GM06990 (cell line): ENCODE measurements at regions not wholly inside any gene's neighbourhood (a gene's known extent, or its start where the extent isn't known, plus 50 kb on each side); places are given as distances from the start of the nearest gene placed in this dataset.

Experiments used
- DNase-seq: peaks from one replicate; pipeline ENCODE4 v3.0.0-alpha.2; 2011; ENCODE audit not compliant: insufficient read length; ENCODE audit errors: extremely low read depth
- H3K27me3 ChIP-seq: replicated peaks from 2 replicates; pipeline ENCODE4 v1.6.0; 2011; ENCODE audit warnings: low read length; ENCODE audit not compliant: control insufficient read depth, insufficient read depth
- H3K36me3 ChIP-seq: 2 replicates; pipeline ENCODE4 v1.5.1; 2011; ENCODE audit warnings: low read length; ENCODE audit not compliant: control insufficient read depth, insufficient read depth
- H3K4me3 ChIP-seq: replicated peaks from 2 replicates; pipeline ENCODE4 v1.5.1; 2011; ENCODE audit warnings: low read depth, mild to moderate bottlenecking, control low read depth, low read length
- TF ChIP-seq, protein P1 (sequence below): IDR thresholded peaks from 2 replicates; pipeline ENCODE4 v1.5.1; 2011; ENCODE audit warnings: low read length, control low read depth, mild to moderate bottlenecking, inconsistent platforms; ENCODE audit not compliant: insufficient read depth, poor library complexity, severe bottlenecking

DNA sequence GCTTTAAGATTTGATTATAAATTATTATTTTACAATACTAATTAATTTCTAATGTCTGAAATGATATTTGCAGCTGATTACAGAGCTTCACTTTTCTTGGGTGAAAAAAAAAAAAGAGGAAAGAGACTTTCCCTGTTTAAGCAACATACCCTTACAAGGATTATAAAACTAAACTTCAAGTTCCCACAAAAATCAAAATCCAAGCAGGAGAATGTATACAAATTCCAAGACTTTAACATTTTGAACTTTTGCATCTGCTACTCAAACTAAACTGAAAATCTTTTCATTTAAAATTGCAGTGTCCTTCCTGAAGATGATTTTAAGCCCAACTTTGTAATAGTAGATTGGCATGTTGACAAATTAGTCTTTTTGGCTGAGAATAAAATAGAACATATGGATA lies 742.4 kb upstream of the INTU start:
- no peak for DNase-seq
- Histone ChIP-seq H3K4me3 (no peak overlapping the region), H3K27me3 (no peaks in the 10 kb centered on the region), H3K36me3 (no peaks in the 10 kb centered on the region)
- TF ChIP-seq, protein P1, sequence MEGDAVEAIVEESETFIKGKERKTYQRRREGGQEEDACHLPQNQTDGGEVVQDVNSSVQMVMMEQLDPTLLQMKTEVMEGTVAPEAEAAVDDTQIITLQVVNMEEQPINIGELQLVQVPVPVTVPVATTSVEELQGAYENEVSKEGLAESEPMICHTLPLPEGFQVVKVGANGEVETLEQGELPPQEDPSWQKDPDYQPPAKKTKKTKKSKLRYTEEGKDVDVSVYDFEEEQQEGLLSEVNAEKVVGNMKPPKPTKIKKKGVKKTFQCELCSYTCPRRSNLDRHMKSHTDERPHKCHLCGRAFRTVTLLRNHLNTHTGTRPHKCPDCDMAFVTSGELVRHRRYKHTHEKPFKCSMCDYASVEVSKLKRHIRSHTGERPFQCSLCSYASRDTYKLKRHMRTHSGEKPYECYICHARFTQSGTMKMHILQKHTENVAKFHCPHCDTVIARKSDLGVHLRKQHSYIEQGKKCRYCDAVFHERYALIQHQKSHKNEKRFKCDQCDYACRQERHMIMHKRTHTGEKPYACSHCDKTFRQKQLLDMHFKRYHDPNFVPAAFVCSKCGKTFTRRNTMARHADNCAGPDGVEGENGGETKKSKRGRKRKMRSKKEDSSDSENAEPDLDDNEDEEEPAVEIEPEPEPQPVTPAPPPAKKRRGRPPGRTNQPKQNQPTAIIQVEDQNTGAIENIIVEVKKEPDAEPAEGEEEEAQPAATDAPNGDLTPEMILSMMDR: no peak

DNA sequence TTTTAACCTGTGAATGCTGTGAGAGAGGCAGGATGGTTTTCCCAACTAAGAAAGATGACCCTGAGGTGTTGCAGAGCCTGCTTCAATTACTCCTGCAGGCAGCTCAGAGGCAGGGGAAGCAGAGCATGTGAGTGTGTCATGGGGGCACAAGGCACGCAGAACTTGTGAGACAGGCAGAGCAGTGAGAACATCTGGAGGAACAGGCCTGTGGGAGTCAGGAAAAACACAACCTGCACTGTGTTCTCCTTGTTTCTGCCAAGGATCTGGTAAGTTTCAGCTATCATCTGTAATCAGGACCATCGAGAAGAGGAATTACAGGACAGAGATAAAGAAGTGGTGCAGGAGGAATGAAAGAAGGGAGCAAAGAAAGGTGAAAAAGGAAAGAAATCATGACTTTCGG lies 741.8 kb upstream of the INTU start:
- no peak for DNase-seq
- TF ChIP-seq, protein P1: no peak
- H3K36me3 ChIP-seq: no peaks in the 10 kb centered on the region

DNA sequence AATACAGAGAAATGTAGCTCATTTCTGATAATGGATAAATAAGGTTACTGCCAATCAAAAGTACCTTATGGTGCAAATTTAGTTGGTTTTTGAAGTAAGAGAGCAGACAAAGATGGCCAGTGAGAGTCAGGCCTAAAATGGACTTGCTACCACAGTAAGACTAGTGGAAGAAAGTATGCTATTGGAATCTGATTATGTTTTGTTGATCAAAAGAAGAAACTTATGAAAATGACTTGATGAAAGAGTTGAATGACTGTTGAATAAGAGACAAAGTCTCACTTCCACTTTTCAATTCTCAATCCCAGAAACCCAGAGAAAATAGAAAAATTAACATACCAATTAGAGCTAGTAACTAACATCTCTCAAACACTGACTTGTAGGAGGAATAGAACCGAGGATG lies 737.8 kb upstream of the INTU start:
- no peak for DNase-seq
- TF ChIP-seq, protein P1: no peak
- Histone ChIP-seq H3K36me3 (no peaks in the 10 kb centered on the region), H3K4me3 (no peak overlapping the region), H3K27me3 (no peaks in the 10 kb centered on the region)

More for the DNA sequence above, 741.8 kb upstream of the INTU start:
- Histone ChIP-seq H3K27me3 (no peaks in the 10 kb centered on the region), H3K4me3 (no peak overlapping the region)

DNA sequence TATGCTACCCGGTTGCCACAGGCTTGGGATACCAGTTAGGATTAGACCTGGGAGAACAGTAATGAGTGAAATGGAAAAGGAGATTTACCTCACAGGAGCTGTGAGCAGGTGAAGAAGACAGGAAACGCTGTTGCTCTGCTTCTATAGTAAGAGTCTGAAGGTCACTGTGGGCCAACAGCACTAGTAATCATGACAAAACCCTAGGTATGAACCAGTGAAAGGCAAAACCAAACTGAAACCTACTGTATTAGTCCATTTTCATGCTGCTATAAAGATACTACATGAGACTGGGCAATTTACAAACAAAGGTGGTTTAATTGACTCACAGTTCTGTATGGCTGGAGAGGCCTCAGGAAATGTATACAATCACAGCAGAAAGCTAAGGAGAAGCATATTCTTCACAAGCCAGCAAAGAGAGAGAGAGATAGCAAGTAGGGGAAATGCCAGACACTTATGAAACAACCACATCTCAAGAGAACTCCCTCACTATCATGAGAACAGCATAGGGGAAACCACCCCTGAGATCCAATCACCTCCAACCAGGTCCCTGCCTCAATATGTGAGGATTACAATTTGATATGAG lies 736.7 kb upstream of the INTU start:
- TF ChIP-seq, protein P1: no peak
- DNase-seq: no peak
- Histone ChIP-seq H3K4me3 (no peak overlapping the region), H3K27me3 (no peaks in the 10 kb centered on the region), H3K36me3 (no peaks in the 10 kb centered on the region)

DNA sequence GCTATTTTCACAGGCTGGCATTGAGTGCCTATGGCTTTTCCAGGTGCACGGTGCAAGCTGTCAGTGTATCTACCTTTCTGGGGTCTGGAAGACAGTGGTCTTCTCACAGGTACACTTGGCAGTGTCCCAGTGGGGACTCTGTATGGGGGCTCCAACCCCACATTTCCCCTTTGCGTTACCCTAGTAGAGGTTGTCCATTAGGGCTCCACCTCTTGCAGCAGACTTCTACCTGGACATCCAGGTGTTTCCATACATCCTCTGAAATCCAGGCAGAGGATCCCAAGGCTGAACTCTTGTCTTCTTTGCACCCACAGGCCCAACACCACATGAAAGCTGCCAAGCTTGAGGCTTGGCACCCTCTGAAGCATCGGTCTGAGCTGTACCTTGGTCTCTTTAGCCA lies 735.7 kb upstream of the INTU start:
- TF ChIP-seq, protein P1: no peak
- Histone ChIP-seq H3K27me3 (no peaks in the 10 kb centered on the region), H3K36me3 (no peaks in the 10 kb centered on the region), H3K4me3 (no peak overlapping the region)
- no peak for DNase-seq

DNA sequence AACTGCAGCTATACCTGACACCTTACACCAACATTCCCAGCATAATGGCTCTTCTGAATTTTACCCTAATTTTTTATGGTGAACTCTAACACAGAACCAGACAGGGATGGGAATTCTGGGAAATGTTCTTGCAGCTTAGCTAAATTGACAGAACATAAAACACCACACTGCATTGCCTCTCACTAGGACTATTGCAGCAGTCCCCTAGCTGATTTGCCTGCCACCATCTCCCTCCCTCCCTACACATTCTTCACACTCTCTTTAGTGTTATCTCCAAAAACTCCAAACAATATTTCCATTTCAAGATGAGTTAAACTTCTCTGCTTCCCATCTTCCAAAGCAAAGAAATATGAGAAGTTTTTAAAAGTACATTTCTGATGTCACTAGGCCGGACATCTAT lies 733.9 kb upstream of the INTU start:
- Histone ChIP-seq H3K36me3 (no peaks in the 10 kb centered on the region), H3K27me3 (no peaks in the 10 kb centered on the region), H3K4me3 (no peak overlapping the region)
- TF ChIP-seq, protein P1: no peak
- no peak for DNase-seq
